ENCODE measurements at regions not wholly inside any gene's neighbourhood (a gene's known extent, or its start where the extent isn't known, plus 50 kb on each side); places are given as distances from the start of the nearest gene placed in this dataset.
"Not testable (repeated sequence)": the region's sequence is repeated elsewhere in the genome, so short reads cannot be mapped to it uniquely, and the experiment has no call there.

- no peak for DNase-seq (ENCODE audit: low spot score)
Observed at GRCh38 chr3:67064105-67064504, 66.0 kb downstream of the KBTBD8 start.

DNA sequence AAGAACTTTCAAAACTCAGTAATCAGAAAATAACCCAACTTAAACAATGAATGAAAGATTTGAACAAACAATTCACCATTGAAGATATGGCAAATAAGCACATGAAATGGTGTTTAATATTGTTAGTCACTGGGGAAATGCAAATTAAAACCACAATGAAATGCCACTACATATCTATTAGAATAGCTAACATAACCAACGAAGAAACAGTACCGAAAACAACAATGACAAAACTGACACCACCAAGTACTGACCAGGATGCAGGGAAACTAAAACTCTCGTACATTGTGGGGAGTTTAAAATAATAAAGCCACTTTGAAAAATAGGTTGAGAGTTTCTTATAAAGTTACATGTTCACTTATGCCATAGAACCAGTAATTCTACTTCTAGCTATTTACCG is 69.1 kb downstream of the KBTBD8 start:
- no peak for DNase-seq (ENCODE audit: low spot score)

DNA sequence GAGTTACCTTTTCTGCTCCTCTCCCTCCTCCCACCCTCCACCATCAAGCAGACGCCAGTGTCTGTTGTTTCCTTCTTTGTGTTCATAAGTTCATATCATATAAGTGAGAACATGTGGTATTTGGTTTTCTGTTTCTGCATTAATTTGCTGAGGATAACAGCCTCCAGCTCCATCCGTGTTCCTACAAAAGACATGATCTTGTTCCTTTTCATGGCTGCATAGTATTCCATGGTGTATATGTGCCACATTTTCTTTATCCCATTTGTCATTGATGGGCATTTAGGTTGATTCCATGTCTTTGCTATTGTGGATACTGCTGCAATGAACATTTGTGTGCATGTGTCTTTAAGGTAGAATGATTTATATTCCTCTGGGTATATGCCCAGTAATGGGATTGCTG is 74.5 kb downstream of the KBTBD8 start:
- not testable (repeated sequence) for DNase-seq (ENCODE audit: low spot score)

DNA sequence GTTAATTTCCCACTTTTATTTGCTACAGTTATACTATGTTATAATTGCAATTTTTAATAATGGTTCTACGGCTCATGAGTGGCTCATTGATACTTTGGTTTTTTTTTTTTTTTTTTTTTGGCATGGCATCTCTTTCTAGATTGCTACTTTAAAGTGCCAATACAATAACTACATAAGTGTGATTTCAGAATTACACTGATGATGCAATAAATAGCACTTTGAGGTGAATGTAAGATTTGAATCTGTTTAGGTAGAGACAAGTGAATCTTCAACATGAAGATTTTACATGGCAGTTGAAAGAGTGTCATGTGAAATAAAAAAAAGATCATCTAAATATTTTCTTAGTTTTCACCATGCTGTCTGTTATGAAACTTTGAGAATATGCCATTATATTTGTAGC is 75.7 kb downstream of the KBTBD8 start:
- DNase-seq (ENCODE audit: low spot score) = no peak

DNA sequence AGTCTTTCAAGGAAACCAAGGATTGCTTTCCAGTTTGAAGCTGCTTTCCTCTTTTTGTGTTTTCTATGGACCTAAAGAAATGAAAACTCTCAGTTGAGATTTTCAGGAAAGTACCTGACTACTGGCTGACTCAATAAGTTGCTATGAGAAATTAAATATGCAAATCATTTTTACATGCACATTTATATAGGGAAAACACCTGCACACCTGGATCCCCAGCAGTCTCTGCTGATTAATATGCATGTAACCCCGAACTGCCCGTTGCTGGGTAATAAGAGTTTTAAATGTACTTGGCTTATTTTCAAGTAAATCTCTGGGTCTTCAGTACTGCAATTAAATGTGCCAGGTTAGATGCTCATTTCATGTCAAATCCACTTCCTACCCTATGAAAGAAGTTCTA is 77.2 kb downstream of the KBTBD8 start:
- no peak for DNase-seq (ENCODE audit: low spot score)

GRCh38 chr3:67076607-67077006 is 78.5 kb downstream of the KBTBD8 start:
- no peak for DNase-seq (ENCODE audit: low spot score)

- no peak for DNase-seq (ENCODE audit: low spot score)
Observed at GRCh38 chr3:67077656-67078055, 79.5 kb downstream of the KBTBD8 start.

DNA sequence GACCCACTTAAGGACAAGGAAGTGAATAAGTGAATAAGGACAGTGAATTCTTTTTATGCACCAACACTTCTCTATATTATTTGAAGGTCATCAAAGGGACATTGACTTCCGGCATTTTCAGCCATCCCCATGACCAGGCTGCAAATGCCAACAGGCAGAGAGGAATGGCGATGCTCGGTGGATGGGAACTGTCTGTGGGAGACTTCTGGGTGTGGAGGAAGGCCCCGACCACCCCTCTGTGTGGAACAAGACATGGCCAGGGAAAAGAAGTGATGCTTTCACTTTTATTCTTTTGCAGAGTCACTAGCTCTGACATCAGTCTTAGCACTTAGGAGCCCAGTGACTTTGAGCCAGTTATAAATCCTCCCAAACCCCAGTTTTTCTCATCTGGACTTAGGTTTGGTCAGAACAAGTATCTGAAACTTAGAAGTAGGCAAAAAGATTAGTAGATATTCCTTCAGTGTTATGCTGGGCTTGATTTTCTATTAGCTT is 84.5 kb downstream of the KBTBD8 start:
- no peak for DNase-seq (ENCODE audit: low spot score)

- DNase-seq (ENCODE audit: low spot score) = no peak
Observed at GRCh38 chr3:67083277-67083676, 85.2 kb downstream of the KBTBD8 start.

- DNase-seq (ENCODE audit: low spot score) = no peak
Observed at GRCh38 chr3:67087788-67088187, 89.7 kb downstream of the KBTBD8 start.

GRCh38 chr3:67090474-67090873 is 92.4 kb downstream of the KBTBD8 start:
- DNase-seq (ENCODE audit: low spot score) = peak; percentile 35

DNA sequence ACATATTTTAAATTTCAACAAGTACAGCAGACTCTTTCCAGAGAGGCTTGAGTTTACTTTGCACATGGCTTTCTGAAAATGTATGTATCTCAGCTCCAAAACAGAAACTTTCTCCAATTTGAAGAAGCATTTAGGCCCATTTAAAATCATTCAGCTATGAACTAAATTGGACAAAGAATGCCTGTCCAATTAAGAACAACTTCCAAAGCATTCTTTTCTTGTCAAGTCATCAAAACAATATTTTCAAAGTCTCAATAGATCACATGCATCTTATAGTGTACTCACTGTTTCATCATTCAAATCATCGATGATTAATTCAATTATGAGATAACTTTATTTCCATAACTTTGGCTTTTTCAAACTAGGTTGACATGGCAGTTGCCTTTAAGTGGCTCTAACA is 95.2 kb downstream of the KBTBD8 start:
- no peak for DNase-seq (ENCODE audit: low spot score)

DNA sequence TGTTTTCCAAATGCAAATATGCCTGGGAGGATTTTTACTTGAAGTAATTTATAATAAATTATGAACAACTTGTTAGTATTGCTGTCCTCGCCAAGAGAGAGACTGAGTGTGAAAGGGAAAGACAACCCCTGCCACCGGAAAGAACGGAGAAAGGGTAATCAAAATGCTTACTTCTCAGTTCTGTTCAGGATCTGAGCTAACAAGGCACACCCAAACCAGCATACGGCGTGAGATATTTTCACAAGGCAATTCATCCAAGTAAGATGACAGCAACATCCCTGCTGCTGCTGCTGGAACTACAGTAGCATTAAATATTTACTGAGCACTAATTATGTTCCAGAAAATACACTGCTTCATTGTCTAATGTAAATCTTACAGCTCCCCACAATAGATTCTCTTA is 96.1 kb downstream of the KBTBD8 start:
- DNase-seq (ENCODE audit: low spot score) = no peak

- DNase-seq (ENCODE audit: low spot score) = no peak
Observed at GRCh38 chr3:67094774-67095173, 96.7 kb downstream of the KBTBD8 start.

- DNase-seq (ENCODE audit: low spot score) = no peak
Observed at GRCh38 chr3:67104388-67104787, 106.3 kb downstream of the KBTBD8 start.

- no peak for DNase-seq (ENCODE audit: low spot score)
Observed at GRCh38 chr3:67106874-67107273, 108.8 kb downstream of the KBTBD8 start.

- DNase-seq (ENCODE audit: low spot score) = peak; percentile 54
Observed at GRCh38 chr3:67109651-67110204, 111.6 kb downstream of the KBTBD8 start.

- peak; percentile 78 for DNase-seq (ENCODE audit: low spot score)
Observed at GRCh38 chr3:67113802-67114407, 115.8 kb downstream of the KBTBD8 start.

DNA sequence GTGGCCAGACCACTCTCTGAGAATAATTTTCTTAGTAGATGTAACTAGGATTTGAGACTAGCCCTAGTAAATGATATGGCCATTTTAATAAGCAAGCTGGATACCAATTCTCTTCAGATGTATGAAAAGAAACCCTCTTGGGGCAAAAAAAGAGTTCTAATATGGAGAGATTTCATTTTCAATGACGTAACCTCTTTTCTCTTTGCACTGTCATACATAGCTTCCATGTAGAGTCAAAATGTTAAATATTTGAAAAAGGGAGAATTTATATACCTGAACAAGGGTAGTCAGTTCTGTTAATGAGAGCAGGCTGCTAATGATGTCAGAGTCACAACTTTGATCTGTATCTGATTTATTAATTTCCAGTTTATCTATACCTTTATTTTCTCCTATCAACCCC is 120.0 kb downstream of the KBTBD8 start:
- DNase-seq (ENCODE audit: low spot score) = no peak

GRCh38 chr3:67118635-67119034 is 120.5 kb downstream of the KBTBD8 start:
- no peak for DNase-seq (ENCODE audit: low spot score)

GRCh38 chr3:67123914-67124313 is 125.8 kb downstream of the KBTBD8 start:
- DNase-seq (ENCODE audit: low spot score) = no peak

- DNase-seq (ENCODE audit: low spot score) = no peak
Observed at GRCh38 chr3:67127254-67127653, 129.1 kb downstream of the KBTBD8 start.

DNA sequence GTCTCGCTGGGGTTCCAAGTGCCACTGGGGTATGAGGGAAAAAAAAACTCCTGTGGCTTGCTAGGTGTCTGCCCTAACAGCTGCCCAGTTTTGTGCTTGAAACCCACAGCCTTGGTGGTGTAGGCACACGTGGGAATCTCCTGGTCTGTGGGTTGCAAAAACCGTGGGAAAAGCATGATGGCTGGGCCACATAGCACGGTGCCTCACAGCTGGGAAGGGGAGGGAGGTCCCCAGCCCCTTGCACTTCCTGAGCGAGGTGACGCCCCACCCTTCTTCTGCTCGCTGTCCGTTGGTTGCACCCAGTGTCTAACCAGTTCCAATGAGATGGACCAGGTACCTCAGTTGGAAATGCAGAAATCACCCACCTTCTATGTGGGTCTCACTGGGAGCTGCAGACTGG is 144.3 kb downstream of the KBTBD8 start:
- DNase-seq (ENCODE audit: low spot score) = no peak

DNA sequence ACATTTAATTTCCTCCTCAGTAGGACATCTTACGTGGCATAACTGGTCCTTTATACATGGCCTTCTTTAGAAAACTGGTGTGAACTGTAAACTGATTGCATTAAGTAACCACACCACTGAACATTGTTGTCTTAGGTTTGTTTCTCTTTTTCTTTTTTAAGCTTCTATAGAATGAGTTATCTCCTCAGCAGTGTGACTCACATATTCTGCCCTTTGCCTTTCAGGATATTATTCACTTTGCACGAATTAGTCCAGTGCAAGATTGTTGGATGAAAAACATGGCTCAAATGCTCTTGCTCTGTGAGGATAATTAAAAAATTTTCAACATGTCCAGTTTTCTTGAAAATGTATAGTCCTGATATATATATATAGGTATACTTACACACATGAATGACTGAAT is 147.6 kb downstream of the KBTBD8 start:
- no peak for DNase-seq (ENCODE audit: low spot score)

All from AG08395 (cell line).